ENCODE measurements at regions not wholly inside any gene's neighbourhood (a gene's known extent, or its start where the extent isn't known, plus 50 kb on each side); places are given as distances from the start of the nearest gene placed in this dataset.

- Histone ChIP-seq H3K27ac (no peak overlapping the region), H3K36me3 (no peaks in the 10 kb centered on the region), H3K4me3 (no peak overlapping the region), H3K4me1 (no peaks in the 10 kb centered on the region), H3K9me3 (no peaks in the 10 kb centered on the region), H3K27me3 (no peaks in the 10 kb centered on the region)
- intact Hi-C loops (cut with DNase I), result no loop called here
- no peak for DNase-seq
- TF ChIP-seq CTCF (IDR thresholded peaks at IDR 0.05) (no peak), EP300 (IDR thresholded peaks at IDR 0.05) (no peak), POLR2A (IDR thresholded peaks at IDR 0.05) (no peak), POLR2AphosphoS5 (IDR thresholded peaks at IDR 0.05) (no peak)
- WGBS, 2 donors, result 94 to 95% methylated on average over 6 of the region's 6 CpGs
Observed at GRCh38 chr21:20329636-20330035, 668.6 kb upstream of the NCAM2 start.

GRCh38 chr21:20330652-20331051 is 667.6 kb upstream of the NCAM2 start:
- TF ChIP-seq EP300 (IDR thresholded peaks at IDR 0.05) (no peak), POLR2A (IDR thresholded peaks at IDR 0.05) (no peak)
- no peak overlapping the region for H3K4me3 ChIP-seq
- H3K27ac ChIP-seq, result no peak overlapping the region
- no peaks in the 10 kb centered on the region for H3K36me3 ChIP-seq
- no peaks in the 10 kb centered on the region for H3K9me3 ChIP-seq
- DNase-seq, result no peak
- intact Hi-C loops (cut with DNase I), result no loop called here
- H3K27me3 ChIP-seq, result no peaks in the 10 kb centered on the region
- no peaks in the 10 kb centered on the region for H3K4me1 ChIP-seq
- WGBS, 2 donors, result 93 to 94% methylated on average over 3 of the region's 3 CpGs

GRCh38 chr21:20334585-20334984 is 663.6 kb upstream of the NCAM2 start:
- intact Hi-C loops (cut with DNase I), result no loop called here
- DNase-seq, result no peak
- no peak for TF ChIP-seq CTCF (IDR thresholded peaks at IDR 0.05)
- no peak for TF ChIP-seq POLR2A (IDR thresholded peaks at IDR 0.05)
- no peak for TF ChIP-seq POLR2AphosphoS5 (IDR thresholded peaks at IDR 0.05)
- H3K27me3 ChIP-seq, result no peaks in the 10 kb centered on the region
- H3K4me1 ChIP-seq, result peaks cover 0 to 8% (median 0%) of the 10 kb centered on the region in 4 donors
- H3K27ac ChIP-seq, result no peak overlapping the region
- H3K9me3 ChIP-seq, result no peaks in the 10 kb centered on the region
- H3K4me3 ChIP-seq, result no peak overlapping the region
- no peaks in the 10 kb centered on the region for H3K36me3 ChIP-seq
- WGBS, 2 donors, result 87 to 90% methylated on average over 2 of the region's 2 CpGs

- intact Hi-C loops (cut with DNase I), result no loop called here
- no peaks in the 10 kb centered on the region for H3K36me3 ChIP-seq
- DNase-seq, result no peak
- peaks cover 0 to 8% (median 0%) of the 10 kb centered on the region in 4 donors for H3K4me1 ChIP-seq
- no peak overlapping the region for H3K4me3 ChIP-seq
- 83 to 84% methylated on average over 4 of the region's 4 CpGs for WGBS, 2 donors
- H3K9me3 ChIP-seq, result no peaks in the 10 kb centered on the region
- no peak overlapping the region for H3K27ac ChIP-seq
- TF ChIP-seq POLR2A (IDR thresholded peaks at IDR 0.05) (no peak), CTCF (IDR thresholded peaks at IDR 0.05) (no peak), EP300 (IDR thresholded peaks at IDR 0.05) (no peak), POLR2AphosphoS5 (IDR thresholded peaks at IDR 0.05) (no peak)
- H3K27me3 ChIP-seq, result no peaks in the 10 kb centered on the region
Observed at GRCh38 chr21:20341431-20341830, 656.8 kb upstream of the NCAM2 start.

GRCh38 chr21:20343186-20343585 is 655.0 kb upstream of the NCAM2 start:
- Histone ChIP-seq H3K4me3 (no peak overlapping the region), H3K4me1 (peaks cover 0 to 8% (median 0%) of the 10 kb centered on the region in 4 donors), H3K27ac (no peak overlapping the region), H3K36me3 (no peaks in the 10 kb centered on the region), H3K27me3 (no peaks in the 10 kb centered on the region), H3K9me3 (no peaks in the 10 kb centered on the region)
- TF ChIP-seq EP300 (IDR thresholded peaks at IDR 0.05), result no peak
- TF ChIP-seq CTCF (IDR thresholded peaks at IDR 0.05), result no peak
- no peak for TF ChIP-seq POLR2AphosphoS5 (IDR thresholded peaks at IDR 0.05)
- no peak for TF ChIP-seq POLR2A (IDR thresholded peaks at IDR 0.05)
- intact Hi-C loops (cut with DNase I), result no loop called here
- WGBS, 2 donors, result 91 to 93% methylated on average over 5 of the region's 5 CpGs
- no peak for DNase-seq
